Parathyroid adenoma (tissue), 2 donors: ENCODE measurements at regions not wholly inside any gene's neighbourhood (a gene's known extent, or its start where the extent isn't known, plus 50 kb on each side); places are given as distances from the start of the nearest gene placed in this dataset.

Experiments used
- H2AFZ ChIP-seq: fragments of 300-600 bp; sonication (generic); one replicate; pipeline ENCODE4 v1.7.0; 2017; ENCODE audit warnings: antibody characterized with exemption, mild to moderate bottlenecking
- H3K27ac ChIP-seq: fragments of 300-600 bp; sonication (generic); one replicate; pipeline ENCODE4 v1.7.0; 2017
- H3K27me3 ChIP-seq: fragments of 300-600 bp; sonication (generic); one replicate; pipeline ENCODE4 v1.7.0; 2017; ENCODE audit warnings: low read length; ENCODE audit not compliant: control insufficient read depth, insufficient read depth
- H3K36me3 ChIP-seq: fragments of 300-600 bp; sonication (generic); one replicate; pipeline ENCODE4 v1.7.0; 2017; ENCODE audit warnings: low read length; ENCODE audit not compliant: control insufficient read depth, insufficient read depth
- H3K4me1 ChIP-seq: fragments of 300-600 bp; sonication (generic); one replicate; pipeline ENCODE4 v1.7.0; 2017; ENCODE audit warnings: control low read depth
- H3K4me2 ChIP-seq: fragments of 300-600 bp; sonication (generic); one replicate; pipeline ENCODE4 v1.7.0; 2017; ENCODE audit warnings: low read length
- H3K4me3 ChIP-seq: fragments of 300-600 bp; sonication (generic); one replicate; pipeline ENCODE4 v1.7.0; 2017; ENCODE audit warnings: low read depth, low read length
- H3K79me2 ChIP-seq: fragments of 300-600 bp; sonication (generic); one replicate; pipeline ENCODE4 v1.7.0; 2017; ENCODE audit warnings: control low read depth
- H3K9ac ChIP-seq: fragments of 300-600 bp; sonication (generic); one replicate; pipeline ENCODE4 v1.7.0; 2017; ENCODE audit warnings: mild to moderate bottlenecking
- H3K9me3 ChIP-seq: fragments of 300-600 bp; sonication (generic); one replicate; pipeline ENCODE4 v1.7.0; 2017; ENCODE audit warnings: low read length; ENCODE audit not compliant: control insufficient read depth
- CTCF ChIP-seq: fragments of 300-600 bp; sonication (generic); IDR thresholded peaks from one replicate; pipeline ENCODE4 v1.7.0; 2017; ENCODE audit warnings: antibody characterized with exemption, mild to moderate bottlenecking
- donor health status: primary hyperparathyroidism.

- no peaks in the 10 kb centered on the region for H3K9me3 ChIP-seq
- TF ChIP-seq CTCF, result no peak
- no peaks in the 10 kb centered on the region for H3K36me3 ChIP-seq
- no peaks in the 10 kb centered on the region for H3K4me1 ChIP-seq
- H2AFZ ChIP-seq, result no peak overlapping the region
- no peaks in the 10 kb centered on the region for H3K79me2 ChIP-seq
- no peak overlapping the region for H3K4me2 ChIP-seq
- no peak overlapping the region for H3K9ac ChIP-seq
- H3K27me3 ChIP-seq, result no peaks in the 10 kb centered on the region
- H3K27ac ChIP-seq, result no peak overlapping the region
- H3K4me3 ChIP-seq, result no peak overlapping the region
These were observed 97.8 kb upstream of the ARL4C start for GRCh38 chr2:234594715-234595114.

GRCh38 chr2:234593636-234594035, 96.8 kb upstream of the ARL4C start:
- Histone ChIP-seq H3K36me3 (no peaks in the 10 kb centered on the region), H2AFZ (no peak overlapping the region), H3K4me2 (no peak overlapping the region), H3K27me3 (no peaks in the 10 kb centered on the region), H3K9me3 (no peaks in the 10 kb centered on the region), H3K9ac (no peak overlapping the region), H3K27ac (no peak overlapping the region), H3K4me3 (no peak overlapping the region), H3K4me1 (no peaks in the 10 kb centered on the region), H3K79me2 (no peaks in the 10 kb centered on the region)
- no peak for TF ChIP-seq CTCF

- H3K4me2 ChIP-seq, result no peak overlapping the region
- no peak for TF ChIP-seq CTCF
- H3K79me2 ChIP-seq, result no peaks in the 10 kb centered on the region
- no peak overlapping the region for H2AFZ ChIP-seq
- H3K4me1 ChIP-seq, result no peaks in the 10 kb centered on the region
- H3K27me3 ChIP-seq, result no peaks in the 10 kb centered on the region
- H3K4me3 ChIP-seq, result no peak overlapping the region
- H3K9ac ChIP-seq, result no peak overlapping the region
- H3K36me3 ChIP-seq, result no peaks in the 10 kb centered on the region
- H3K27ac ChIP-seq, result no peak overlapping the region
- no peaks in the 10 kb centered on the region for H3K9me3 ChIP-seq
These were observed 95.7 kb upstream of the ARL4C start for GRCh38 chr2:234592541-234592940.

- Histone ChIP-seq H3K27me3 (no peaks in the 10 kb centered on the region), H2AFZ (no peak overlapping the region), H3K27ac (no peak overlapping the region), H3K9me3 (no peaks in the 10 kb centered on the region), H3K4me3 (no peak overlapping the region), H3K36me3 (no peaks in the 10 kb centered on the region), H3K9ac (no peak overlapping the region), H3K4me1 (no peaks in the 10 kb centered on the region), H3K79me2 (no peaks in the 10 kb centered on the region), H3K4me2 (no peak overlapping the region)
- TF ChIP-seq CTCF, result no peak
These were observed 93.2 kb upstream of the ARL4C start for GRCh38 chr2:234590076-234590475.

- Histone ChIP-seq H3K27ac (no peak overlapping the region), H3K79me2 (no peaks in the 10 kb centered on the region), H3K4me3 (no peak overlapping the region), H3K36me3 (no peaks in the 10 kb centered on the region), H3K27me3 (no peaks in the 10 kb centered on the region), H3K4me2 (no peak overlapping the region), H2AFZ (no peak overlapping the region), H3K9ac (no peak overlapping the region), H3K4me1 (no peaks in the 10 kb centered on the region), H3K9me3 (no peaks in the 10 kb centered on the region)
- no peak for TF ChIP-seq CTCF
These were observed 91.2 kb upstream of the ARL4C start for GRCh38 chr2:234588054-234588430.
